Smooth muscle cell (in vitro differentiated cells): ENCODE measurements at regions not wholly inside any gene's neighbourhood (a gene's known extent, or its start where the extent isn't known, plus 50 kb on each side); places are given as distances from the start of the nearest gene placed in this dataset.
A peak's percentile ranks its signal among the peaks of the same experiment; 100 is the strongest.

ENCODE experiments used
- DNase-seq: peaks from one replicate; lab custom pipeline; 2025; ENCODE audit not compliant: unreplicated experiment; lab: John Stamatoyannopoulos, UW
- H2AFZ ChIP-seq: fragments of 200-600 bp; sonication (generic); 2 replicates; pipeline ENCODE4 v1.6.0; 2016; ENCODE audit warnings: antibody characterized with exemption, low read depth, mild to moderate bottlenecking
- H3F3A ChIP-seq: fragments of 200-600 bp; sonication (generic); 2 replicates; pipeline ENCODE4 v1.6.0; 2017; ENCODE audit warnings: antibody characterized with exemption, low read depth
- H3K27ac ChIP-seq: fragments of 200-600 bp; sonication (generic); 2 replicates; pipeline ENCODE4 v1.5.1; 2016; ENCODE audit warnings: low read depth, mild to moderate bottlenecking
- H3K27me3 ChIP-seq: fragments of 200-600 bp; sonication (generic); 2 replicates; pipeline ENCODE4 v1.6.1; 2016; ENCODE audit warnings: low read depth, mild to moderate bottlenecking
- H3K36me3 ChIP-seq: fragments of 200-600 bp; sonication (generic); 2 replicates; pipeline ENCODE4 v1.5.1; 2016; ENCODE audit warnings: low read depth
- H3K4me1 ChIP-seq: fragments of 200-600 bp; sonication (generic); 2 replicates; pipeline ENCODE4 v1.5.1; 2016; ENCODE audit warnings: low read depth
- H3K4me2 ChIP-seq: fragments of 200-600 bp; sonication (generic); 2 replicates; pipeline ENCODE4 v1.6.0; 2016; ENCODE audit warnings: mild to moderate bottlenecking
- H3K4me3 ChIP-seq: fragments of 200-600 bp; sonication (generic); 2 replicates; pipeline ENCODE4 v1.5.1; 2016; ENCODE audit warnings: mild to moderate bottlenecking
- H3K79me2 ChIP-seq: fragments of 200-600 bp; sonication (generic); 2 replicates; pipeline ENCODE4 v1.6.0; 2016; ENCODE audit warnings: low read depth, mild to moderate bottlenecking
- H3K9ac ChIP-seq: fragments of 200-600 bp; sonication (generic); 2 replicates; pipeline ENCODE4 v1.6.0; 2016; ENCODE audit warnings: low read depth
- H3K9me3 ChIP-seq: fragments of 200-600 bp; sonication (generic); replicated peaks from 2 replicates; pipeline ENCODE4 v1.5.1; 2016; ENCODE audit warnings: low read depth
- H4K20me1 ChIP-seq: fragments of 200-600 bp; sonication (generic); 2 replicates; pipeline ENCODE4 v1.6.0; 2016; ENCODE audit warnings: low read depth
- CTCF ChIP-seq: fragments of 200-600 bp; sonication (generic); IDR thresholded peaks from 2 replicates; pipeline ENCODE4 v1.5.1; 2017; ENCODE audit warnings: borderline replicate concordance, mild to moderate bottlenecking, antibody characterized with exemption; ENCODE audit not compliant: insufficient read depth, poor library complexity, severe bottlenecking
- WGBS: methylation state at CpG from one replicate; pipeline ENCODE4 v1.1.7; 2016; ENCODE audit warnings: low lambda C conversion rate; 5-methylcytosine and 5-hydroxymethylcytosine counted together

GRCh38 chr3:72177075-72178050, 392.4 kb upstream of the PROK2 start:
- DNase-seq, result no peak
- Histone ChIP-seq H2AFZ (peak overlapping the region; percentile 12), H4K20me1 (no peaks in the 10 kb centered on the region), H3K27me3 (no peaks in the 10 kb centered on the region), H3K4me3 (no peak overlapping the region), H3K79me2 (no peaks in the 10 kb centered on the region), H3K4me2 (peak overlapping the region; percentile 4), H3K9ac (no peak overlapping the region), H3K36me3 (no peaks in the 10 kb centered on the region), H3K4me1 (no peaks in the 10 kb centered on the region), H3F3A (no peaks in the 10 kb centered on the region), H3K27ac (peak overlapping the region; percentile 47), H3K9me3 (no peaks in the 10 kb centered on the region)
- WGBS, result 57% methylated on average over 36 of the region's 36 CpGs
- TF ChIP-seq CTCF, result no peak

GRCh38 chr3:72176537-72177041, 391.6 kb upstream of the PROK2 start:
- no peaks in the 10 kb centered on the region for H3K9me3 ChIP-seq
- 89% methylated on average over 8 of the region's 8 CpGs for WGBS
- H3K9ac ChIP-seq, result no peak overlapping the region
- no peaks in the 10 kb centered on the region for H4K20me1 ChIP-seq
- no peaks in the 10 kb centered on the region for H3K79me2 ChIP-seq
- H3F3A ChIP-seq, result no peaks in the 10 kb centered on the region
- no peaks in the 10 kb centered on the region for H3K4me1 ChIP-seq
- no peaks in the 10 kb centered on the region for H3K36me3 ChIP-seq
- peak overlapping the region; percentile 12 for H2AFZ ChIP-seq
- no peak for TF ChIP-seq CTCF
- DNase-seq, result no peak
- H3K27me3 ChIP-seq, result no peaks in the 10 kb centered on the region
- peak overlapping the region; percentile 47 for H3K27ac ChIP-seq
- no peak overlapping the region for H3K4me3 ChIP-seq
- peak overlapping the region; percentile 4 for H3K4me2 ChIP-seq

GRCh38 chr3:72175296-72175858, 390.4 kb upstream of the PROK2 start:
- no peak overlapping the region for H3K9ac ChIP-seq
- H3K27me3 ChIP-seq, result no peaks in the 10 kb centered on the region
- no peaks in the 10 kb centered on the region for H3K36me3 ChIP-seq
- no peaks in the 10 kb centered on the region for H4K20me1 ChIP-seq
- H3K4me1 ChIP-seq, result no peaks in the 10 kb centered on the region
- 96% methylated on average over 6 of the region's 6 CpGs for WGBS
- DNase-seq, result no peak
- H3K9me3 ChIP-seq, result no peaks in the 10 kb centered on the region
- H3K4me3 ChIP-seq, result no peak overlapping the region
- no peak for TF ChIP-seq CTCF
- no peak overlapping the region for H3K27ac ChIP-seq
- no peak overlapping the region for H2AFZ ChIP-seq
- H3K4me2 ChIP-seq, result no peak overlapping the region
- no peaks in the 10 kb centered on the region for H3K79me2 ChIP-seq
- no peaks in the 10 kb centered on the region for H3F3A ChIP-seq
